GM21526 (cell line): ENCODE measurements at regions not wholly inside any gene's neighbourhood (a gene's known extent, or its start where the extent isn't known, plus 50 kb on each side); places are given as distances from the start of the nearest gene placed in this dataset.

Experiments
- ATAC-seq: cut with Tn5 transposase; IDR thresholded peaks from one replicate; pipeline ENCODE4 v1.9.1; 2021; ENCODE audit warnings: moderate library complexity; ENCODE audit not compliant: unreplicated experiment, low FRiP score

- no peak for ATAC-seq
These were observed 241.6 kb downstream of the SIPA1L2 start for GRCh38 chr1:232388363-232388762.

- no peak for ATAC-seq
These were observed 243.0 kb downstream of the SIPA1L2 start for GRCh38 chr1:232386721-232387510.

- no peak for ATAC-seq
These were observed 243.6 kb downstream of the SIPA1L2 start for GRCh38 chr1:232386294-232386693.

GRCh38 chr1:232385221-232385620 lies 244.7 kb downstream of the SIPA1L2 start:
- no peak for ATAC-seq

- ATAC-seq = no peak
These were observed 245.6 kb downstream of the SIPA1L2 start for GRCh38 chr1:232384171-232384883.

- ATAC-seq = no peak
These were observed 246.3 kb downstream of the SIPA1L2 start for GRCh38 chr1:232383455-232384123.

GRCh38 chr1:232382671-232383070 lies 247.3 kb downstream of the SIPA1L2 start:
- no peak for ATAC-seq

GRCh38 chr1:232381394-232382100 lies 248.4 kb downstream of the SIPA1L2 start:
- no peak for ATAC-seq

GRCh38 chr1:232380596-232380995 lies 249.3 kb downstream of the SIPA1L2 start:
- ATAC-seq = no peak

GRCh38 chr1:232380131-232380530 lies 249.8 kb downstream of the SIPA1L2 start:
- ATAC-seq = no peak

- ATAC-seq = no peak
These were observed 250.9 kb downstream of the SIPA1L2 start for GRCh38 chr1:232379063-232379434.

- no peak for ATAC-seq
These were observed 251.5 kb downstream of the SIPA1L2 start for GRCh38 chr1:232378266-232379062.

- ATAC-seq = no peak
These were observed 252.5 kb downstream of the SIPA1L2 start for GRCh38 chr1:232377494-232377770.

- no peak for ATAC-seq
These were observed 253.1 kb downstream of the SIPA1L2 start for GRCh38 chr1:232376632-232377493.

- ATAC-seq = no peak
These were observed 257.0 kb downstream of the SIPA1L2 start for GRCh38 chr1:232372841-232373440.

- ATAC-seq = no peak
These were observed 257.5 kb downstream of the SIPA1L2 start for GRCh38 chr1:232372431-232372830.

- no peak for ATAC-seq
These were observed 260.3 kb downstream of the SIPA1L2 start for GRCh38 chr1:232369451-232370296.

GRCh38 chr1:232368821-232369321 lies 261.1 kb downstream of the SIPA1L2 start:
- no peak for ATAC-seq
